HEK293 (cell line): ENCODE measurements at regions not wholly inside any gene's neighbourhood (a gene's known extent, or its start where the extent isn't known, plus 50 kb on each side); places are given as distances from the start of the nearest gene placed in this dataset.

Source experiments
- SETDB1 ChIP-seq: IDR thresholded peaks from one replicate; pipeline ENCODE4 v1.6.1; 2017; ENCODE audit warnings: mild to moderate bottlenecking, low read length, moderate library complexity, mixed read lengths; ENCODE audit not compliant: insufficient read length
- ZNF785 ChIP-seq: fragments of 450-650 bp; formaldehyde crosslinking; IDR thresholded peaks from 2 replicates; pipeline ENCODE4 v1.5.1; 2016; ENCODE audit warnings: missing biosample characterization, missing genetic modification characterization

DNA sequence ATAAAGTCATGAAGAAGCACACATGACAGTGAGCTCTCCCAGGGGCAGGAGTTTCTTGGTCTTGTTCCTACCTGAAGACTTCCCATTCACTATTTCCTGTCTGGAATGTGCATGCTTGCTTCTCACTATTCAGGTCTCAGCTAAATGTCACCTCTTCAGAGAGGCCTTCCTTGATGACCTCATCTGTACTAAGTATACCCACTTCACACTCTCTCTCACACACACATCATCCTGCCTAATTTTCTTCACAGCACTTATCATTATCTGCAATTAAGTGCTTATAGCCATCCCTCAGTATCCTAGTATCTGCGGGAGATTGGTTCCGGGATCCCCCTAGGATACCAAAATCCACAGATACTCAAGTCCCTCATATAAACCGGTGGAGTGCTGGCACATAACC, 146.4 kb upstream of the IVNS1ABP start:
- TF ChIP-seq ZNF785 (tag by site-specific recombination): no peak
- TF ChIP-seq SETDB1: no peak
